WTC11 (cell line): ENCODE measurements at regions not wholly inside any gene's neighbourhood (a gene's known extent, or its start where the extent isn't known, plus 50 kb on each side); places are given as distances from the start of the nearest gene placed in this dataset.

Source experiments
- ATAC-seq: fragments of 200-7000 bp; cut with Tn5 transposase; 2 replicates; pipeline ENCODE4 v1.10.0; 2021; ENCODE audit warnings: mild to moderate bottlenecking, moderate library complexity
- CTCF ChIA-PET: fragments of 300-600 bp; sonication (Branson Sonifier 250); formaldehyde crosslinking; loops from one replicate; lab custom pipeline; 2021; ENCODE audit warnings: antibody characterized with exemption; lab: Charles Lee
- POLR2A ChIA-PET: fragments of 350-600 bp; sonication (Branson Sonifier 250); formaldehyde crosslinking; loops from one replicate; lab custom pipeline; 2021; ENCODE audit warnings: antibody characterized with exemption; lab: Charles Lee
- DNase-seq: peaks from one replicate; pipeline ENCODE4 v3.0.0; 2021; ENCODE audit warnings: low spot score
- H3K27ac Mint-ChIP-seq: 2 replicates; pipeline ENCODE4 v1.8.0; 2021; ENCODE audit warnings: mixed read lengths
- H3K27me3 Mint-ChIP-seq: 2 replicates; pipeline ENCODE4 v1.8.0; 2021; ENCODE audit warnings: low read depth, mild to moderate bottlenecking, moderate library complexity, mixed read lengths
- H3K36me3 Mint-ChIP-seq: 2 replicates; pipeline ENCODE4 v1.8.0; 2021; ENCODE audit warnings: mixed read lengths
- H3K4me1 Mint-ChIP-seq: 2 replicates; pipeline ENCODE4 v1.8.0; 2022; ENCODE audit warnings: mixed read lengths
- H3K4me3 Mint-ChIP-seq: 2 replicates; pipeline ENCODE4 v1.8.0; 2021; ENCODE audit warnings: mild to moderate bottlenecking, moderate library complexity, mixed read lengths
- H3K9me3 Mint-ChIP-seq: 2 replicates; pipeline ENCODE4 v1.8.0; 2021; ENCODE audit warnings: mixed read lengths
- CBFB ChIP-seq: sonication (generic); formaldehyde crosslinking; IDR thresholded peaks from 2 replicates; pipeline ENCODE4 v1.8.1; 2022; ENCODE audit warnings: mild to moderate bottlenecking, low read depth, missing genetic modification reagents
- CREB1 ChIP-seq: sonication (generic); formaldehyde crosslinking; IDR thresholded peaks from 2 replicates; pipeline ENCODE4 v1.8.0; 2023; ENCODE audit warnings: mild to moderate bottlenecking, missing genetic modification reagents
- ELF4 ChIP-seq: sonication (generic); formaldehyde crosslinking; IDR thresholded peaks from 2 replicates; pipeline ENCODE4 v1.8.1; 2022; ENCODE audit warnings: low read depth, mild to moderate bottlenecking, moderate library complexity, missing genetic modification reagents
- MYBL2 ChIP-seq: sonication (generic); formaldehyde crosslinking; IDR thresholded peaks from 2 replicates; pipeline ENCODE4 v1.8.1; 2023; ENCODE audit warnings: mild to moderate bottlenecking, moderate library complexity, missing genetic modification reagents
- NR2C2 ChIP-seq: sonication (generic); formaldehyde crosslinking; IDR thresholded peaks from 2 replicates; pipeline ENCODE4 v1.8.0; 2022; ENCODE audit warnings: mild to moderate bottlenecking, missing genetic modification reagents
- OVOL2 ChIP-seq: fragments of 250-450 bp; sonication (Bioruptor Pico); IDR thresholded peaks from 2 replicates; pipeline ENCODE4 v1.9.0; 2021; ENCODE audit warnings: mild to moderate bottlenecking, borderline replicate concordance
- PRRX2 ChIP-seq: fragments of 250-450 bp; sonication (Bioruptor Pico); IDR thresholded peaks from 2 replicates; pipeline ENCODE4 v1.8.0; 2021; ENCODE audit warnings: mild to moderate bottlenecking
- SMAD3 ChIP-seq: sonication (generic); formaldehyde crosslinking; IDR thresholded peaks from 2 replicates; pipeline ENCODE4 v1.8.0; 2022; ENCODE audit warnings: missing genetic modification reagents, mild to moderate bottlenecking, borderline replicate concordance
- ZNF219 ChIP-seq: sonication (generic); formaldehyde crosslinking; IDR thresholded peaks from 2 replicates; pipeline ENCODE4 v1.8.0; 2023; ENCODE audit warnings: missing genetic modification reagents, mild to moderate bottlenecking, borderline replicate concordance
- ZNF423 ChIP-seq: fragments of 250-450 bp; sonication (Bioruptor Pico); IDR thresholded peaks from 2 replicates; pipeline ENCODE4 v2.1.2; 2022; ENCODE audit warnings: mild to moderate bottlenecking, moderate library complexity
- TF ChIP-seq, protein P1 (sequence below): fragments of 250-450 bp; sonication (Bioruptor Pico); IDR thresholded peaks from 2 replicates; pipeline ENCODE4 v1.8.0; 2021; ENCODE audit warnings: mild to moderate bottlenecking
- TF ChIP-seq, protein P2 (sequence below): sonication (generic); formaldehyde crosslinking; IDR thresholded peaks from 2 replicates; pipeline ENCODE4 v1.8.1; 2022; ENCODE audit warnings: low read depth, mild to moderate bottlenecking, moderate library complexity, missing genetic modification reagents, borderline replicate concordance
- TF ChIP-seq, protein P3 (sequence below): fragments of 200-600 bp; IDR thresholded peaks from 2 replicates; pipeline ENCODE4 v1.8.0; 2022; ENCODE audit warnings: antibody characterized with exemption
- TF ChIP-seq, protein P4 (sequence below): sonication (generic); formaldehyde crosslinking; IDR thresholded peaks from 2 replicates; pipeline ENCODE4 v1.8.0; 2023; ENCODE audit warnings: missing genetic modification reagents, mild to moderate bottlenecking, borderline replicate concordance
- TF ChIP-seq, protein P5 (sequence below): sonication (generic); formaldehyde crosslinking; IDR thresholded peaks from 2 replicates; pipeline ENCODE4 v1.8.1; 2023; ENCODE audit warnings: mild to moderate bottlenecking, missing genetic modification reagents, borderline replicate concordance
- TF ChIP-seq, protein P6 (sequence below): sonication (generic); formaldehyde crosslinking; IDR thresholded peaks from 2 replicates; pipeline ENCODE4 v1.8.1; 2022; ENCODE audit warnings: low read depth, missing genetic modification reagents, borderline replicate concordance
- TF ChIP-seq, protein P7 (sequence below): fragments of 250-450 bp; sonication (Bioruptor Pico); conservative IDR thresholded peaks from 2 replicates; pipeline ENCODE4 v1.9.0; 2021; ENCODE audit warnings: mild to moderate bottlenecking
- TF ChIP-seq, protein P8 (sequence below): fragments of 250-450 bp; sonication (Bioruptor Pico); IDR thresholded peaks from 2 replicates; pipeline ENCODE4 v2.1.2; 2022; ENCODE audit warnings: mild to moderate bottlenecking, moderate library complexity

DNA sequence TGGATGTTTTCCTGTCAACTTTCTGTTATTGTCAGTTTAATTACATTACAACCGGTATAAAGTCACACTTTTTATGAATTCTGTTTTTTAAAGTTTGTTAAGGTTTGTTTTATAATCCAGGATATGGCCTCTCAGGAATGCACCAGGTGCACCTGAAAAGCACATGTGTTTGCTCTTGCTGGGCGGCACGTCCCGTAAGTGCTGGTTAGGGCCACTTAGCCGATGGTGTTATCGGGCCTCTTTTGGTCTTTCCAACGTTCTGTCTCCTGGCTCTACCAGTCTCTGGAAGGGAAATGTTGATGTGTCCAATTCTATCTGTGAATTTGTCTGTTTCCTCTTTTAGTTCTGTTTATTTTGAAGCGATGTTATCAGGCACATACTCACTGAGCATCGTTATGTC is 695.7 kb downstream of the BRD1 start (continued):
- TF ChIP-seq MYBL2 (CRISPR knock-in tag) (no peak), PRRX2 (no peak)
- TF ChIP-seq, all 79 proteins: peak for 0

DNA sequence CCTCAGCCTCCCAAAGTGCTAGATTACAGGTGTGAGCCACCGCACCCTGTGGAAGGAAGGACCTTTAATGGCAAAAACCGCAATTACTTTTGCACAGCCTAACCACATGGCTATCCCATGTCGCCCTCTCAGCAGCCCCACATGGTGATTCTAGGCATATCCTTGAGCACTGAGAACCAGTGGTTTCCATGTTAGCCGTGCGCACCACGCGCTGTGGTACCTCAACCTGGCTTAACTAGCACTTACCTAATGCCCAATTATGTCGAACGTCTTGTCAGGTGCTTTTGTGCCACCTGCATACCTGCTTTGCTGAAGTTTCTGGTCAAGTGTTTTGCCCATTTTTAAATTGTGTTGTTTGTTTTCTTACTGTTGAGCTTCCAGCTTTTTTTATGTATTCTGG is 697.9 kb downstream of the BRD1 start:
- no peaks in the 10 kb centered on the region for H3K9me3 Mint-ChIP-seq
- no peak overlapping the region for H3K27ac Mint-ChIP-seq
- H3K4me1 Mint-ChIP-seq = no peaks in the 10 kb centered on the region
- no peak overlapping the region for H3K4me3 Mint-ChIP-seq
- no peaks in the 10 kb centered on the region for H3K36me3 Mint-ChIP-seq
- ATAC-seq = no peak
- no peak for DNase-seq
- no peaks in the 10 kb centered on the region for H3K27me3 Mint-ChIP-seq
- CTCF ChIA-PET = no interaction called here
- POLR2A ChIA-PET = no interaction called here
- TF ChIP-seq, protein P1, sequence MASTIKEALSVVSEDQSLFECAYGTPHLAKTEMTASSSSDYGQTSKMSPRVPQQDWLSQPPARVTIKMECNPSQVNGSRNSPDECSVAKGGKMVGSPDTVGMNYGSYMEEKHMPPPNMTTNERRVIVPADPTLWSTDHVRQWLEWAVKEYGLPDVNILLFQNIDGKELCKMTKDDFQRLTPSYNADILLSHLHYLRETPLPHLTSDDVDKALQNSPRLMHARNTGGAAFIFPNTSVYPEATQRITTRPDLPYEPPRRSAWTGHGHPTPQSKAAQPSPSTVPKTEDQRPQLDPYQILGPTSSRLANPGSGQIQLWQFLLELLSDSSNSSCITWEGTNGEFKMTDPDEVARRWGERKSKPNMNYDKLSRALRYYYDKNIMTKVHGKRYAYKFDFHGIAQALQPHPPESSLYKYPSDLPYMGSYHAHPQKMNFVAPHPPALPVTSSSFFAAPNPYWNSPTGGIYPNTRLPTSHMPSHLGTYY (CRISPR knock-in tag) = no peak
- TF ChIP-seq SMAD3 (CRISPR knock-in tag) (no peak), CBFB (CRISPR knock-in tag) (no peak), OVOL2 (CRISPR knock-in tag) (no peak), ZNF219 (CRISPR knock-in tag) (no peak), ZNF423 (CRISPR knock-in tag) (no peak), ELF4 (CRISPR knock-in tag) (no peak), CREB1 (CRISPR knock-in tag) (no peak), NR2C2 (no peak)
- TF ChIP-seq, protein P2, sequence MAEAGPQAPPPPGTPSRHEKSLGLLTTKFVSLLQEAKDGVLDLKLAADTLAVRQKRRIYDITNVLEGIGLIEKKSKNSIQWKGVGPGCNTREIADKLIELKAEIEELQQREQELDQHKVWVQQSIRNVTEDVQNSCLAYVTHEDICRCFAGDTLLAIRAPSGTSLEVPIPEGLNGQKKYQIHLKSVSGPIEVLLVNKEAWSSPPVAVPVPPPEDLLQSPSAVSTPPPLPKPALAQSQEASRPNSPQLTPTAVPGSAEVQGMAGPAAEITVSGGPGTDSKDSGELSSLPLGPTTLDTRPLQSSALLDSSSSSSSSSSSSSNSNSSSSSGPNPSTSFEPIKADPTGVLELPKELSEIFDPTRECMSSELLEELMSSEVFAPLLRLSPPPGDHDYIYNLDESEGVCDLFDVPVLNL (CRISPR knock-in tag) = no peak
- TF ChIP-seq, protein P3, sequence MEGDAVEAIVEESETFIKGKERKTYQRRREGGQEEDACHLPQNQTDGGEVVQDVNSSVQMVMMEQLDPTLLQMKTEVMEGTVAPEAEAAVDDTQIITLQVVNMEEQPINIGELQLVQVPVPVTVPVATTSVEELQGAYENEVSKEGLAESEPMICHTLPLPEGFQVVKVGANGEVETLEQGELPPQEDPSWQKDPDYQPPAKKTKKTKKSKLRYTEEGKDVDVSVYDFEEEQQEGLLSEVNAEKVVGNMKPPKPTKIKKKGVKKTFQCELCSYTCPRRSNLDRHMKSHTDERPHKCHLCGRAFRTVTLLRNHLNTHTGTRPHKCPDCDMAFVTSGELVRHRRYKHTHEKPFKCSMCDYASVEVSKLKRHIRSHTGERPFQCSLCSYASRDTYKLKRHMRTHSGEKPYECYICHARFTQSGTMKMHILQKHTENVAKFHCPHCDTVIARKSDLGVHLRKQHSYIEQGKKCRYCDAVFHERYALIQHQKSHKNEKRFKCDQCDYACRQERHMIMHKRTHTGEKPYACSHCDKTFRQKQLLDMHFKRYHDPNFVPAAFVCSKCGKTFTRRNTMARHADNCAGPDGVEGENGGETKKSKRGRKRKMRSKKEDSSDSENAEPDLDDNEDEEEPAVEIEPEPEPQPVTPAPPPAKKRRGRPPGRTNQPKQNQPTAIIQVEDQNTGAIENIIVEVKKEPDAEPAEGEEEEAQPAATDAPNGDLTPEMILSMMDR = no peak
- TF ChIP-seq, protein P4, sequence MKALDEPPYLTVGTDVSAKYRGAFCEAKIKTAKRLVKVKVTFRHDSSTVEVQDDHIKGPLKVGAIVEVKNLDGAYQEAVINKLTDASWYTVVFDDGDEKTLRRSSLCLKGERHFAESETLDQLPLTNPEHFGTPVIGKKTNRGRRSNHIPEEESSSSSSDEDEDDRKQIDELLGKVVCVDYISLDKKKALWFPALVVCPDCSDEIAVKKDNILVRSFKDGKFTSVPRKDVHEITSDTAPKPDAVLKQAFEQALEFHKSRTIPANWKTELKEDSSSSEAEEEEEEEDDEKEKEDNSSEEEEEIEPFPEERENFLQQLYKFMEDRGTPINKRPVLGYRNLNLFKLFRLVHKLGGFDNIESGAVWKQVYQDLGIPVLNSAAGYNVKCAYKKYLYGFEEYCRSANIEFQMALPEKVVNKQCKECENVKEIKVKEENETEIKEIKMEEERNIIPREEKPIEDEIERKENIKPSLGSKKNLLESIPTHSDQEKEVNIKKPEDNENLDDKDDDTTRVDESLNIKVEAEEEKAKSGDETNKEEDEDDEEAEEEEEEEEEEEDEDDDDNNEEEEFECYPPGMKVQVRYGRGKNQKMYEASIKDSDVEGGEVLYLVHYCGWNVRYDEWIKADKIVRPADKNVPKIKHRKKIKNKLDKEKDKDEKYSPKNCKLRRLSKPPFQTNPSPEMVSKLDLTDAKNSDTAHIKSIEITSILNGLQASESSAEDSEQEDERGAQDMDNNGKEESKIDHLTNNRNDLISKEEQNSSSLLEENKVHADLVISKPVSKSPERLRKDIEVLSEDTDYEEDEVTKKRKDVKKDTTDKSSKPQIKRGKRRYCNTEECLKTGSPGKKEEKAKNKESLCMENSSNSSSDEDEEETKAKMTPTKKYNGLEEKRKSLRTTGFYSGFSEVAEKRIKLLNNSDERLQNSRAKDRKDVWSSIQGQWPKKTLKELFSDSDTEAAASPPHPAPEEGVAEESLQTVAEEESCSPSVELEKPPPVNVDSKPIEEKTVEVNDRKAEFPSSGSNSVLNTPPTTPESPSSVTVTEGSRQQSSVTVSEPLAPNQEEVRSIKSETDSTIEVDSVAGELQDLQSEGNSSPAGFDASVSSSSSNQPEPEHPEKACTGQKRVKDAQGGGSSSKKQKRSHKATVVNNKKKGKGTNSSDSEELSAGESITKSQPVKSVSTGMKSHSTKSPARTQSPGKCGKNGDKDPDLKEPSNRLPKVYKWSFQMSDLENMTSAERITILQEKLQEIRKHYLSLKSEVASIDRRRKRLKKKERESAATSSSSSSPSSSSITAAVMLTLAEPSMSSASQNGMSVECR (CRISPR knock-in tag) = no peak
- TF ChIP-seq, protein P5, sequence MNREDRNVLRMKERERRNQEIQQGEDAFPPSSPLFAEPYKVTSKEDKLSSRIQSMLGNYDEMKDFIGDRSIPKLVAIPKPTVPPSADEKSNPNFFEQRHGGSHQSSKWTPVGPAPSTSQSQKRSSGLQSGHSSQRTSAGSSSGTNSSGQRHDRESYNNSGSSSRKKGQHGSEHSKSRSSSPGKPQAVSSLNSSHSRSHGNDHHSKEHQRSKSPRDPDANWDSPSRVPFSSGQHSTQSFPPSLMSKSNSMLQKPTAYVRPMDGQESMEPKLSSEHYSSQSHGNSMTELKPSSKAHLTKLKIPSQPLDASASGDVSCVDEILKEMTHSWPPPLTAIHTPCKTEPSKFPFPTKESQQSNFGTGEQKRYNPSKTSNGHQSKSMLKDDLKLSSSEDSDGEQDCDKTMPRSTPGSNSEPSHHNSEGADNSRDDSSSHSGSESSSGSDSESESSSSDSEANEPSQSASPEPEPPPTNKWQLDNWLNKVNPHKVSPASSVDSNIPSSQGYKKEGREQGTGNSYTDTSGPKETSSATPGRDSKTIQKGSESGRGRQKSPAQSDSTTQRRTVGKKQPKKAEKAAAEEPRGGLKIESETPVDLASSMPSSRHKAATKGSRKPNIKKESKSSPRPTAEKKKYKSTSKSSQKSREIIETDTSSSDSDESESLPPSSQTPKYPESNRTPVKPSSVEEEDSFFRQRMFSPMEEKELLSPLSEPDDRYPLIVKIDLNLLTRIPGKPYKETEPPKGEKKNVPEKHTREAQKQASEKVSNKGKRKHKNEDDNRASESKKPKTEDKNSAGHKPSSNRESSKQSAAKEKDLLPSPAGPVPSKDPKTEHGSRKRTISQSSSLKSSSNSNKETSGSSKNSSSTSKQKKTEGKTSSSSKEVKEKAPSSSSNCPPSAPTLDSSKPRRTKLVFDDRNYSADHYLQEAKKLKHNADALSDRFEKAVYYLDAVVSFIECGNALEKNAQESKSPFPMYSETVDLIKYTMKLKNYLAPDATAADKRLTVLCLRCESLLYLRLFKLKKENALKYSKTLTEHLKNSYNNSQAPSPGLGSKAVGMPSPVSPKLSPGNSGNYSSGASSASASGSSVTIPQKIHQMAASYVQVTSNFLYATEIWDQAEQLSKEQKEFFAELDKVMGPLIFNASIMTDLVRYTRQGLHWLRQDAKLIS = no peak
- TF ChIP-seq, protein P6, sequence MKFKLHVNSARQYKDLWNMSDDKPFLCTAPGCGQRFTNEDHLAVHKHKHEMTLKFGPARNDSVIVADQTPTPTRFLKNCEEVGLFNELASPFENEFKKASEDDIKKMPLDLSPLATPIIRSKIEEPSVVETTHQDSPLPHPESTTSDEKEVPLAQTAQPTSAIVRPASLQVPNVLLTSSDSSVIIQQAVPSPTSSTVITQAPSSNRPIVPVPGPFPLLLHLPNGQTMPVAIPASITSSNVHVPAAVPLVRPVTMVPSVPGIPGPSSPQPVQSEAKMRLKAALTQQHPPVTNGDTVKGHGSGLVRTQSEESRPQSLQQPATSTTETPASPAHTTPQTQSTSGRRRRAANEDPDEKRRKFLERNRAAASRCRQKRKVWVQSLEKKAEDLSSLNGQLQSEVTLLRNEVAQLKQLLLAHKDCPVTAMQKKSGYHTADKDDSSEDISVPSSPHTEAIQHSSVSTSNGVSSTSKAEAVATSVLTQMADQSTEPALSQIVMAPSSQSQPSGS = no peak
- TF ChIP-seq, protein P7, sequence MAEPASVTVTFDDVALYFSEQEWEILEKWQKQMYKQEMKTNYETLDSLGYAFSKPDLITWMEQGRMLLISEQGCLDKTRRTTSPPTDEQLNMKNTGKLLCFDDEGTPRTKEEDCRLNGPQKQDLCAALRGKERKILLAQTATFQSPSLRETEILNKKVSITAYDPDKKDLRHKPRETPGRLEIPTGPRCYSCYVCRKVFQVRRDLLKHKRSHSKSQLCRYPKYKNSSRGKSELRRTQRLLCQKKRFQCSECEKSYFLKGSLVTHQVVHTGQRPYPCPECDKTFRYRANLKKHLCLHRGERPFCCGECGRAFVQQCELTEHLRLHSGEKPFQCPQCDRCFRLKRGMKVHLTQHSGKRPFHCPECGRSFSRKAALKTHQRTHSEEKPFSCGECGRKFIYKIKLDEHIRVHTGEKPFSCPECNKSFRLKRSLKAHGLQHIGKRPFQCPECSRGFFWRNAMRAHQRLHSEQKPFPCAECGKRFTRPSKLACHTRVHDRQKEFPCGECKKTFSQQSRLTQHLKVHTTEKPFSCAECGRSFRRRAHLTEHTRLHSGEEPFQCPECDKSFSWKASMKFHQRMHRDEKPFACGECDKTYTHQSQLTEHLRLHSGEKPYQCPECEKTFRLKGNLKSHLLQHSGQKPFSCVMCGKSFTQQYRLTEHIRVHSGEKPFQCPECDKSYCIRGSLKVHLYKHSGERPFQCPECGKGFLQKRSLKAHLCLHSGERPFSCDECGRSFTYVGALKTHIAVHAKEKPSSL (CRISPR knock-in tag) = no peak
- TF ChIP-seq, protein P8, sequence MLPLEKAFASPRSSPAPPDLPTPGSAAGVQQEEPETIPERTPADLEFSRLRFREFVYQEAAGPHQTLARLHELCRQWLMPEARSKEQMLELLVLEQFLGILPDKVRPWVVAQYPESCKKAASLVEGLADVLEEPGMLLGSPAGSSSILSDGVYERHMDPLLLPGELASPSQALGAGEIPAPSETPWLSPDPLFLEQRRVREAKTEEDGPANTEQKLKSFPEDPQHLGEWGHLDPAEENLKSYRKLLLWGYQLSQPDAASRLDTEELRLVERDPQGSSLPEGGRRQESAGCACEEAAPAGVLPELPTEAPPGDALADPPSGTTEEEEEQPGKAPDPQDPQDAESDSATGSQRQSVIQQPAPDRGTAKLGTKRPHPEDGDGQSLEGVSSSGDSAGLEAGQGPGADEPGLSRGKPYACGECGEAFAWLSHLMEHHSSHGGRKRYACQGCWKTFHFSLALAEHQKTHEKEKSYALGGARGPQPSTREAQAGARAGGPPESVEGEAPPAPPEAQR (CRISPR knock-in tag) = no peak
